ENCODE measurements at regions not wholly inside any gene's neighbourhood (a gene's known extent, or its start where the extent isn't known, plus 50 kb on each side); places are given as distances from the start of the nearest gene placed in this dataset.
A peak's percentile ranks its signal among the peaks of the same experiment; 100 is the strongest.

GRCh38 chr10:125265579-125265955 is 105.2 kb upstream of the CTBP2 start:
- WGBS (ENCODE audit: missing lambda C conversion rate), result 84% methylated on average over 6 of the region's 6 CpGs
- H3K27ac ChIP-seq, result no peak overlapping the region
- FAIRE-seq, result no peak
- no peak for DNase-seq (ENCODE audit: low read depth in 1 of 2, low spot score in 1 of 2)
- no peak for ATAC-seq
- no peak overlapping the region for H3K4me3 ChIP-seq
- no peak overlapping the region for H3K4me2 ChIP-seq
- POLR2A ChIA-PET, result no interaction called here
- CTCF ChIA-PET, result no interaction called here
- TF ChIP-seq HOXB13 (CRISPR knock-in tag; IDR thresholded peaks at IDR 0.05; ENCODE audit: low read depth) (no peak), FOSB (CRISPR knock-in tag; IDR thresholded peaks at IDR 0.05) (no peak), RARB (CRISPR knock-in tag; IDR thresholded peaks at IDR 0.05) (no peak), TFCP2L1 (CRISPR knock-in tag; IDR thresholded peaks at IDR 0.05) (no peak), EP300 (IDR thresholded peaks at IDR 0.05) (no peak), ZSCAN20 (CRISPR knock-in tag; IDR thresholded peaks at IDR 0.05) (no peak), BHLHE40 (IDR thresholded peaks at IDR 0.05; ENCODE audit: low read depth, low read length) (no peak), CBX8 (IDR thresholded peaks at IDR 0.05) (no peak)
- TF ChIP-seq, protein P1, sequence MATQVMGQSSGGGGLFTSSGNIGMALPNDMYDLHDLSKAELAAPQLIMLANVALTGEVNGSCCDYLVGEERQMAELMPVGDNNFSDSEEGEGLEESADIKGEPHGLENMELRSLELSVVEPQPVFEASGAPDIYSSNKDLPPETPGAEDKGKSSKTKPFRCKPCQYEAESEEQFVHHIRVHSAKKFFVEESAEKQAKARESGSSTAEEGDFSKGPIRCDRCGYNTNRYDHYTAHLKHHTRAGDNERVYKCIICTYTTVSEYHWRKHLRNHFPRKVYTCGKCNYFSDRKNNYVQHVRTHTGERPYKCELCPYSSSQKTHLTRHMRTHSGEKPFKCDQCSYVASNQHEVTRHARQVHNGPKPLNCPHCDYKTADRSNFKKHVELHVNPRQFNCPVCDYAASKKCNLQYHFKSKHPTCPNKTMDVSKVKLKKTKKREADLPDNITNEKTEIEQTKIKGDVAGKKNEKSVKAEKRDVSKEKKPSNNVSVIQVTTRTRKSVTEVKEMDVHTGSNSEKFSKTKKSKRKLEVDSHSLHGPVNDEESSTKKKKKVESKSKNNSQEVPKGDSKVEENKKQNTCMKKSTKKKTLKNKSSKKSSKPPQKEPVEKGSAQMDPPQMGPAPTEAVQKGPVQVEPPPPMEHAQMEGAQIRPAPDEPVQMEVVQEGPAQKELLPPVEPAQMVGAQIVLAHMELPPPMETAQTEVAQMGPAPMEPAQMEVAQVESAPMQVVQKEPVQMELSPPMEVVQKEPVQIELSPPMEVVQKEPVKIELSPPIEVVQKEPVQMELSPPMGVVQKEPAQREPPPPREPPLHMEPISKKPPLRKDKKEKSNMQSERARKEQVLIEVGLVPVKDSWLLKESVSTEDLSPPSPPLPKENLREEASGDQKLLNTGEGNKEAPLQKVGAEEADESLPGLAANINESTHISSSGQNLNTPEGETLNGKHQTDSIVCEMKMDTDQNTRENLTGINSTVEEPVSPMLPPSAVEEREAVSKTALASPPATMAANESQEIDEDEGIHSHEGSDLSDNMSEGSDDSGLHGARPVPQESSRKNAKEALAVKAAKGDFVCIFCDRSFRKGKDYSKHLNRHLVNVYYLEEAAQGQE (IDR thresholded peaks at IDR 0.05), result no peak
- H3K9me3 ChIP-seq, result no peaks in the 10 kb centered on the region
- peaks cover 18% of the 10 kb centered on the region for H3K4me1 ChIP-seq

DNA sequence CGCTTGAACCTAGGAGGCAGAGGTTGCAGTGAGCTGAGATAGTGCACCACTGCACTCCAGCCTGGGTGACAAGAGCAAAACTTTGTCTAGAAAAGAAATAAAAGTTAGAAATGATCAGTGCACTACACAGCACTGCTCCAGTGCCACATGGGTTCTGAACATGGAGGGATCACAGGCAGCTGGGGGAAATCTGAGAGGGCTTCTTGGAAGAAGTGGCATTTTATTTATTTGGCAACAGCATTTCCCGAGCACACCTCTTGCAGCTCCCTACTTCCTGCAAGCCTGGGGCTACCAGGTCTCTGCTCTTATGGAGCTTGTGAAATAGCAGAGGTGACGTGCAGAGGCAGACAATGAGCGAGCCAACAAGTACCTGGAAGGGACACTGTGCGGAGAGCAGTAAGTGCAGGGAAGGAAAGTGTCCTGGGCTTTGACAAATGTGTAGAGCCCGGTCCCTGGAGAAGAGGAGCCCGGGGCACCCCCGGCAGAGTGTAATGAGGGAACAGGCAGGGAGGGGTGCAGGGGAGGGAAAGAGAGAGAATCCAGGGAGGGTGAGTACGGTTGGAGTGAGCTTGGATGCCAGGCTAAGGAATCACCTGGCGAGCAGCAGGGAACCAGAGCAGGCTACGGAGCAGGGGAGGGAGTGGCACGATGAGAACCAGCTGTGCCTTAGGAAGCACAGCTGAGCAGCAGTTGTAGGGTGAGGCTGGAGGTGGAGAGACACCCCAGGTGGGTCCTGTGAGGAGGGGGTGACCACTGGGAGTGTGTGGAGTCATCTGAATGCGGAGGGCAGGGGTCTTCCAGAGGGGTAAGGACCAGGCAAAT is 104.6 kb upstream of the CTBP2 start:
- H3K4me1 ChIP-seq, result peaks cover 18% of the 10 kb centered on the region
- WGBS (ENCODE audit: missing lambda C conversion rate), result 78% methylated on average over 13 of the region's 13 CpGs
- ChIA-PET POLR2A (no interaction called here), CTCF (no interaction called here)
- no peak overlapping the region for H3K4me3 ChIP-seq
- no peaks in the 10 kb centered on the region for H3K9me3 ChIP-seq
- no peak overlapping the region for H3K4me2 ChIP-seq
- ATAC-seq (peak in 1 of 2 experiments; percentile 48; a peak in 2 of 6 replicates), DNase-seq (ENCODE audit: low read depth in 1 of 2, low spot score in 1 of 2) (no peak), FAIRE-seq (no peak)
- H3K27ac ChIP-seq, result 0 out of 6 replicates have a peak overlapping the region, but pooled peaks of 1 of the 2 experiments have one; percentile 41
- no peak for TF ChIP-seq CHD2 (IDR thresholded peaks at IDR 0.05; ENCODE audit: low read length, partially characterized antibody)
- no peak for TF ChIP-seq RAD21 (conservative IDR thresholded peaks at IDR 0.05 in 1 of 2, IDR thresholded peaks at IDR 0.05 in 1 of 2)
- no peak for TF ChIP-seq TP53 (CRISPR knock-in tag; IDR thresholded peaks at IDR 0.05)
- peak; percentile 83 for TF ChIP-seq ZFP36 (IDR thresholded peaks at IDR 0.05; ENCODE audit: borderline replicate concordance, partially characterized antibody)
- TF ChIP-seq HMGXB4 (CRISPR knock-in tag; IDR thresholded peaks at IDR 0.05; ENCODE audit: borderline replicate concordance), result no peak
- TF ChIP-seq FOXS1 (CRISPR knock-in tag; IDR thresholded peaks at IDR 0.05), result no peak
- TF ChIP-seq EP300 (IDR thresholded peaks at IDR 0.05), result no peak

GRCh38 chr10:125264091-125264490 is 103.7 kb upstream of the CTBP2 start:
- H3K4me2 ChIP-seq, result peak overlapping the region; percentile 19; the same call in 2 of the 3 replicates
- no CpG with 5 or more reads among the region's 1 CpG for WGBS (ENCODE audit: missing lambda C conversion rate)
- FAIRE-seq (no peak), DNase-seq (ENCODE audit: low read depth in 1 of 2, low spot score in 1 of 2) (no peak), ATAC-seq (peak in 1 of 2 experiments; percentile 23; a peak in 3 of 6 replicates)
- H3K4me3 ChIP-seq, result no peak overlapping the region
- H3K27ac ChIP-seq, result peak overlapping the region; percentile 33 to 56; a peak in 4 of 6 replicates
- CTCF ChIA-PET, result no interaction called here
- no peaks in the 10 kb centered on the region for H3K9me3 ChIP-seq
- H3K4me1 ChIP-seq, result peaks cover 18% of the 10 kb centered on the region
- POLR2A ChIA-PET, result no interaction called here
- TF ChIP-seq, protein P2, sequence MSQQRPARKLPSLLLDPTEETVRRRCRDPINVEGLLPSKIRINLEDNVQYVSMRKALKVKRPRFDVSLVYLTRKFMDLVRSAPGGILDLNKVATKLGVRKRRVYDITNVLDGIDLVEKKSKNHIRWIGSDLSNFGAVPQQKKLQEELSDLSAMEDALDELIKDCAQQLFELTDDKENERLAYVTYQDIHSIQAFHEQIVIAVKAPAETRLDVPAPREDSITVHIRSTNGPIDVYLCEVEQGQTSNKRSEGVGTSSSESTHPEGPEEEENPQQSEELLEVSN (IDR thresholded peaks at IDR 0.05; ENCODE audit: borderline replicate concordance, low read depth), result no peak
- TF ChIP-seq ZC3H11A (IDR thresholded peaks at IDR 0.05) (no peak), GATA3 (IDR thresholded peaks at IDR 0.05; ENCODE audit: borderline replicate concordance) (no peak)

Data from A549 (cell line).